SK-N-SH (cell line): ENCODE measurements at regions not wholly inside any gene's neighbourhood (a gene's known extent, or its start where the extent isn't known, plus 50 kb on each side); places are given as distances from the start of the nearest gene placed in this dataset.

Source experiments
- CTCF ChIA-PET: fragments of 300-600, 350-600 bp; formaldehyde crosslinking; extraction: SDS; loops from one replicate; lab custom pipeline; 2021; lab: Yijun Ruan, JAX
- POLR2A ChIA-PET: fragments of 350-600 bp; sonication (Branson Sonifier 250); formaldehyde crosslinking; extraction: SDS; loops from one replicate; lab custom pipeline; 2020; ENCODE audit warnings: antibody characterized with exemption, inconsistent platforms; lab: Yijun Ruan, JAX
- DNase-seq: peaks from one replicate; pipeline ENCODE4 v3.0.0; 2012
- H2AFZ ChIP-seq: fragments of 200-600 bp; sonication (generic); 2 replicates; pipeline ENCODE4 v1.8.1; 2016; ENCODE audit warnings: antibody characterized with exemption, mild to moderate bottlenecking, low read depth
- H3F3A ChIP-seq: fragments of 200-600 bp; sonication (generic); replicated peaks from 2 replicates; pipeline ENCODE3; 2016; ENCODE audit warnings: antibody characterized with exemption, mild to moderate bottlenecking; ENCODE audit not compliant: insufficient read depth
- H3K27ac ChIP-seq, 2 experiments: fragments of 200-500 bp in 1 of 2; fragments of 200-600 bp in 1 of 2; sonication (Bioruptor generic) in 1 of 2; sonication (generic), shearing (Covaris generic) in 1 of 2; 2 replicates each; pipeline versions ENCODE4 v1.5.1 to v1.6.1; 2014 to 2016; ENCODE audit warnings: low read depth in 2 of 2, inconsistent platforms in 1 of 2, low read length in 1 of 2, mild to moderate bottlenecking in 1 of 2, mixed read lengths in 1 of 2
- H3K27me3 ChIP-seq: fragments of 200-600 bp; sonication (generic), shearing (Covaris generic); 2 replicates; pipeline ENCODE4 v1.6.1; 2016; ENCODE audit warnings: mixed run types; ENCODE audit not compliant: insufficient read depth
- H3K36me3 ChIP-seq, 2 experiments: fragments of 200-500 bp in 1 of 2; fragments of 200-600 bp in 1 of 2; sonication (Bioruptor generic) in 1 of 2; sonication (generic) in 1 of 2; replicated peaks in 1 of 2; 2 replicates each; pipeline versions ENCODE3 to v1.5.1; 2014 to 2016; ENCODE audit warnings: low read length in 1 of 2, mild to moderate bottlenecking in 1 of 2; ENCODE audit not compliant: insufficient read depth in 2 of 2, control insufficient read depth in 1 of 2
- H3K4me1 ChIP-seq, 2 experiments: fragments of 200-500 bp in 1 of 2; fragments of 200-600 bp in 1 of 2; sonication (Bioruptor generic) in 1 of 2; sonication (generic), shearing (Covaris generic) in 1 of 2; 2 replicates each; pipeline versions ENCODE4 v1.5.1 to v1.6.1; 2014 to 2016; ENCODE audit warnings: low read depth in 1 of 2, low read length in 1 of 2, mixed run types in 1 of 2; ENCODE audit not compliant: insufficient read depth in 2 of 2, control insufficient read depth in 1 of 2
- H3K4me2 ChIP-seq: fragments of 200-600 bp; sonication (generic), shearing (Covaris generic); 2 replicates; pipeline ENCODE4 v1.6.1; 2017; ENCODE audit warnings: mixed run types
- H3K4me3 ChIP-seq, 2 experiments: fragments of 200-500 bp in 1 of 2; fragments of 200-600 bp in 1 of 2; sonication (Bioruptor generic) in 1 of 2; sonication (generic), shearing (Covaris generic) in 1 of 2; 2 replicates each; pipeline versions ENCODE4 v1.5.1 to v1.8.1; 2014 to 2016; ENCODE audit warnings: low read depth in 2 of 2, inconsistent platforms in 1 of 2, low read length in 1 of 2, mild to moderate bottlenecking in 1 of 2, mixed read lengths in 1 of 2, moderate library complexity in 1 of 2
- H3K79me2 ChIP-seq: fragments of 200-600 bp; sonication (generic); 2 replicates; pipeline ENCODE4 v1.8.1; 2017; ENCODE audit warnings: mild to moderate bottlenecking; ENCODE audit not compliant: insufficient read depth
- H3K9ac ChIP-seq: fragments of 200-600 bp; sonication (generic); 2 replicates; pipeline ENCODE4 v1.6.1; 2017; ENCODE audit warnings: mixed run types
- H3K9me2 ChIP-seq: fragments of 200-600 bp; sonication (generic); 2 replicates; pipeline ENCODE4 v1.6.1; 2017; ENCODE audit warnings: mixed run types
- H3K9me3 ChIP-seq: fragments of 200-600 bp; sonication (generic); 2 replicates; pipeline ENCODE4 v1.6.1; 2017; ENCODE audit warnings: mixed run types, mild to moderate bottlenecking, moderate library complexity
- H4K20me1 ChIP-seq: fragments of 200-600 bp; sonication (generic); 2 replicates; pipeline ENCODE4 v1.6.1; 2017; ENCODE audit warnings: mild to moderate bottlenecking, mixed run types; ENCODE audit not compliant: insufficient read depth
- CHD2 ChIP-seq: fragments of 150-350 bp; IDR thresholded peaks from 2 replicates; pipeline ENCODE4 v1.6.1; 2018; ENCODE audit warnings: low read length; ENCODE audit not compliant: partially characterized antibody
- ELF1 ChIP-seq: IDR thresholded peaks from 2 replicates; pipeline ENCODE4 v1.4.0; 2012
- EP300 ChIP-seq, 2 experiments: IDR thresholded peaks; 2 replicates each; pipeline versions ENCODE4 v1.4.0 to v1.6.1; 2012; ENCODE audit warnings: borderline replicate concordance in 1 of 2, low read depth in 1 of 2, low read length in 1 of 2
- EZH2phosphoT487 ChIP-seq: fragments of 200-600 bp; sonication (generic); IDR thresholded peaks from 2 replicates; pipeline ENCODE4 v1.6.1; 2017; ENCODE audit warnings: low read depth, mixed run types, mild to moderate bottlenecking, antibody characterized with exemption, moderate library complexity, borderline replicate concordance
- FOSL2 ChIP-seq: IDR thresholded peaks from 2 replicates; pipeline ENCODE4 v1.4.0; 2012; ENCODE audit warnings: low read depth, mild to moderate bottlenecking, moderate library complexity, borderline replicate concordance
- FOXJ3 ChIP-seq: sonication (generic); formaldehyde crosslinking; IDR thresholded peaks from 2 replicates; pipeline ENCODE4 v1.5.1; 2020; ENCODE audit warnings: mild to moderate bottlenecking, missing genetic modification reagents
- GABPA ChIP-seq: IDR thresholded peaks from 2 replicates; pipeline ENCODE4 v1.4.0; 2012; ENCODE audit warnings: low read depth, mild to moderate bottlenecking
- MEF2A ChIP-seq: IDR thresholded peaks from 2 replicates; pipeline ENCODE4 v1.4.0; 2012; ENCODE audit warnings: low read depth, borderline replicate concordance
- MXI1 ChIP-seq: IDR thresholded peaks from 2 replicates; pipeline ENCODE4 v1.6.1; 2012; ENCODE audit warnings: mild to moderate bottlenecking, low read depth, low read length, improper control_type of control experiment
- NFIC ChIP-seq: IDR thresholded peaks from 2 replicates; pipeline ENCODE4 v1.4.0; 2012; ENCODE audit warnings: borderline replicate concordance
- POLR2AphosphoS5 ChIP-seq: IDR thresholded peaks from 2 replicates; pipeline ENCODE4 v1.6.1; 2012; ENCODE audit warnings: low read depth, low read length
- RAD21 ChIP-seq: IDR thresholded peaks from 2 replicates; pipeline ENCODE4 v1.6.1; 2012; ENCODE audit warnings: mild to moderate bottlenecking, low read length
- RCOR1 ChIP-seq: fragments of 150-350 bp; IDR thresholded peaks from 2 replicates; pipeline ENCODE4 v1.6.1; 2017; ENCODE audit warnings: antibody characterized with exemption, low read length
- RXRA ChIP-seq: IDR thresholded peaks from 2 replicates; pipeline ENCODE4 v1.4.0; 2012; ENCODE audit warnings: low read depth, mild to moderate bottlenecking, borderline replicate concordance
- SIN3A ChIP-seq: IDR thresholded peaks from 2 replicates; pipeline ENCODE4 v1.6.1; 2012; ENCODE audit warnings: low read depth, mild to moderate bottlenecking, low read length, moderate library complexity, borderline replicate concordance
- TAF1 ChIP-seq: IDR thresholded peaks from 2 replicates; pipeline ENCODE4 v1.6.1; 2012; ENCODE audit warnings: low read depth, mild to moderate bottlenecking, low read length, moderate library complexity, borderline replicate concordance
- TCF12 ChIP-seq: IDR thresholded peaks from 2 replicates; pipeline ENCODE4 v1.4.0; 2012
- TEAD4 ChIP-seq: IDR thresholded peaks from 2 replicates; pipeline ENCODE4 v1.4.0; 2012; ENCODE audit warnings: mild to moderate bottlenecking, borderline replicate concordance; ENCODE audit not compliant: insufficient read depth
- WGBS: methylation state at CpG from one replicate; pipeline ENCODE4 v1.1.6; 2017; ENCODE audit warnings: low lambda C conversion rate; 5-methylcytosine and 5-hydroxymethylcytosine counted together
- TF ChIP-seq, protein P1 (sequence below): fragments of 150-350 bp; IDR thresholded peaks from 2 replicates; pipeline ENCODE4 v1.6.1; 2017; ENCODE audit warnings: antibody characterized with exemption, low read length, low read depth, borderline replicate concordance
- TF ChIP-seq, protein P2 (sequence below): IDR thresholded peaks from 2 replicates; pipeline ENCODE4 v1.4.0; 2012; ENCODE audit warnings: low read depth, borderline replicate concordance
- TF ChIP-seq, protein P3 (sequence below): IDR thresholded peaks from 2 replicates; pipeline ENCODE4 v1.4.0; 2012; ENCODE audit warnings: low read depth
- TF ChIP-seq, protein P4 (sequence below): IDR thresholded peaks from 2 replicates; pipeline ENCODE4 v1.6.1; 2012; ENCODE audit warnings: mild to moderate bottlenecking, low read depth, low read length, moderate library complexity
- TF ChIP-seq, protein P5 (sequence below): fragments of 150-350 bp; IDR thresholded peaks from 2 replicates; pipeline ENCODE4 v1.6.1; 2016; ENCODE audit warnings: mild to moderate bottlenecking, low read depth, low read length

DNA sequence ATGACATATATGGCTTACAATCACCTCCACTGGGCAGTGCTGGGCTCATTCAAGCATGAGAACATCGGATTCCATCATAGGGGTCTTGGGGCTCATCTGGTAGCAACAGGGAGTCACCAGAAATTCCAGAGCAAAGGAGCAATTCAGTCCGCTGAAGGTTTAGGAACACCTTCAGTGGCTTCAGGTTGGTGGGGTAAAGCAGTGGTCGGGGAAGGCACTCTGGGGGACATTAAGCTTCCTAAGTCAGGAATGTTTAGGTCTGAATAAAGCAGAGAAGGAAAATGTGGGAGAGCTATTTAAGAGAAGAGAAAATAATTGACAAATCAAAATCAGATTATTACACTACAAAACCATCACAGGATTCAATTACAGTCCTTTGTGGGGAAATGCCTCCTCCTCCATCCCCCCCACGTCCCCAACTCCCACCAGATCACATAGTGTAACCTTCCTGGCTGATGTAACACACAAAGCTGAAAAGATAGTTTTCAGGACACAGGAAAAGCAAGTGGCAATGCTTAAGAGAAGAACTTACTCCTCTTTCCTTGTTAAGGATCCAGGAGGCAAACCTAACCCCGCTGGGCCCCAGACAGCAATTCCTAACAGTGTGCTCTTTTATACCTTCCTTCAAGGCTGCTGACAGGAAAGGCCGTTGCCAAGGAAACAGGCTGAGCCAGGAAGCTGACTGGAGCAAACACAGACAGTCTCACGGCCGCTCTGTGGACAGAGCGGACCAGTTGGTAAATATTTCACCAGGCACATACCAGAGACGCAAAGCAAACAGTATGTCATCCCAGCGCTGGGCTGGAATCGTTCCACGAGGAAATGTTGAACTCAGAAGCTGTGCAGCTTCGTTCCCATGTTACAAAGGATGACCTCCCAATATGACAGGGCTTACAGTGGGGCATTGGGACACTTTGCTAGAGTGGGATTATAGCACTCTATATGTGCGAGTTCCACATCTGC lies 57.5 kb upstream of the LMCD1 start:
- WGBS, result 12% methylated on average over 15 of the region's 15 CpGs
- H3K27ac ChIP-seq, result peak overlapping the region; percentile 96 to 98
- peak overlapping the region; percentile 69 for H3K4me2 ChIP-seq
- DNase-seq, result peak; percentile 76
- H3K36me3 ChIP-seq, result no peaks in the 10 kb centered on the region
- ChIA-PET POLR2A (interaction anchor here (1.0 to 1.2 kb wide), 2 partner anchors 12 to 57 kb away, joined by 3 to 7 read pairs; partner anchors contain the start of gene LMCD1), CTCF (interaction anchor here (0.7 to 5.9 kb wide), 18 partner anchors 10 to 333 kb away, joined by 3 to 76 read pairs (median 3); no protein-coding TSS in a partner anchor)
- H3F3A ChIP-seq, result peaks cover 31% of the 10 kb centered on the region
- no peaks in the 10 kb centered on the region for H3K79me2 ChIP-seq
- no peak overlapping the region; the same call in 1 of the 2 replicates for H2AFZ ChIP-seq
- no peaks in the 10 kb centered on the region for H4K20me1 ChIP-seq
- peak overlapping the region; percentile 29; a peak in 3 of 4 replicates for H3K4me3 ChIP-seq
- H3K4me1 ChIP-seq, result peaks cover 33 to 40% of the 10 kb centered on the region in 2 experiments
- no peaks in the 10 kb centered on the region for H3K9me3 ChIP-seq
- no peaks in the 10 kb centered on the region for H3K27me3 ChIP-seq
- H3K9me2 ChIP-seq, result no peaks in the 10 kb centered on the region
- H3K9ac ChIP-seq, result peak overlapping the region; percentile 79
- peak; percentile 82 for TF ChIP-seq MXI1
- peak in 1 of 2 experiments; percentile 56; a peak in 1 of 4 replicates for TF ChIP-seq EP300 (IDR thresholded peaks at IDR 0.05; ENCODE audit: borderline replicate concordance in 1 of 2, low read depth in 1 of 2, low read length in 1 of 2)
- TF ChIP-seq, protein P1, sequence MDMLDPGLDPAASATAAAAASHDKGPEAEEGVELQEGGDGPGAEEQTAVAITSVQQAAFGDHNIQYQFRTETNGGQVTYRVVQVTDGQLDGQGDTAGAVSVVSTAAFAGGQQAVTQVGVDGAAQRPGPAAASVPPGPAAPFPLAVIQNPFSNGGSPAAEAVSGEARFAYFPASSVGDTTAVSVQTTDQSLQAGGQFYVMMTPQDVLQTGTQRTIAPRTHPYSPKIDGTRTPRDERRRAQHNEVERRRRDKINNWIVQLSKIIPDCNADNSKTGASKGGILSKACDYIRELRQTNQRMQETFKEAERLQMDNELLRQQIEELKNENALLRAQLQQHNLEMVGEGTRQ, result no peak
- 0 out of 2 replicates have a peak, but pooled peaks have one; percentile 32 for TF ChIP-seq ELF1
- TF ChIP-seq, protein P2, sequence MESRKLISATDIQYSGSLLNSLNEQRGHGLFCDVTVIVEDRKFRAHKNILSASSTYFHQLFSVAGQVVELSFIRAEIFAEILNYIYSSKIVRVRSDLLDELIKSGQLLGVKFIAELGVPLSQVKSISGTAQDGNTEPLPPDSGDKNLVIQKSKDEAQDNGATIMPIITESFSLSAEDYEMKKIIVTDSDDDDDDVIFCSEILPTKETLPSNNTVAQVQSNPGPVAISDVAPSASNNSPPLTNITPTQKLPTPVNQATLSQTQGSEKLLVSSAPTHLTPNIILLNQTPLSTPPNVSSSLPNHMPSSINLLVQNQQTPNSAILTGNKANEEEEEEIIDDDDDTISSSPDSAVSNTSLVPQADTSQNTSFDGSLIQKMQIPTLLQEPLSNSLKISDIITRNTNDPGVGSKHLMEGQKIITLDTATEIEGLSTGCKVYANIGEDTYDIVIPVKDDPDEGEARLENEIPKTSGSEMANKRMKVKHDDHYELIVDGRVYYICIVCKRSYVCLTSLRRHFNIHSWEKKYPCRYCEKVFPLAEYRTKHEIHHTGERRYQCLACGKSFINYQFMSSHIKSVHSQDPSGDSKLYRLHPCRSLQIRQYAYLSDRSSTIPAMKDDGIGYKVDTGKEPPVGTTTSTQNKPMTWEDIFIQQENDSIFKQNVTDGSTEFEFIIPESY, result no peak
- no peak for TF ChIP-seq RXRA
- TF ChIP-seq, protein P3, sequence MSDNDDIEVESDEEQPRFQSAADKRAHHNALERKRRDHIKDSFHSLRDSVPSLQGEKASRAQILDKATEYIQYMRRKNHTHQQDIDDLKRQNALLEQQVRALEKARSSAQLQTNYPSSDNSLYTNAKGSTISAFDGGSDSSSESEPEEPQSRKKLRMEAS, result peak; percentile 76; the same call in 1 of the 2 replicates
- 0 out of 2 replicates have a peak, but pooled peaks have one; percentile 66 for TF ChIP-seq SIN3A
- 0 out of 2 replicates have a peak, but pooled peaks have one; percentile 8 for TF ChIP-seq RCOR1
- TF ChIP-seq RAD21, result peak; percentile 43; the same call in 1 of the 2 replicates
- TF ChIP-seq TCF12, result peak; percentile 73
- TF ChIP-seq, protein P4, sequence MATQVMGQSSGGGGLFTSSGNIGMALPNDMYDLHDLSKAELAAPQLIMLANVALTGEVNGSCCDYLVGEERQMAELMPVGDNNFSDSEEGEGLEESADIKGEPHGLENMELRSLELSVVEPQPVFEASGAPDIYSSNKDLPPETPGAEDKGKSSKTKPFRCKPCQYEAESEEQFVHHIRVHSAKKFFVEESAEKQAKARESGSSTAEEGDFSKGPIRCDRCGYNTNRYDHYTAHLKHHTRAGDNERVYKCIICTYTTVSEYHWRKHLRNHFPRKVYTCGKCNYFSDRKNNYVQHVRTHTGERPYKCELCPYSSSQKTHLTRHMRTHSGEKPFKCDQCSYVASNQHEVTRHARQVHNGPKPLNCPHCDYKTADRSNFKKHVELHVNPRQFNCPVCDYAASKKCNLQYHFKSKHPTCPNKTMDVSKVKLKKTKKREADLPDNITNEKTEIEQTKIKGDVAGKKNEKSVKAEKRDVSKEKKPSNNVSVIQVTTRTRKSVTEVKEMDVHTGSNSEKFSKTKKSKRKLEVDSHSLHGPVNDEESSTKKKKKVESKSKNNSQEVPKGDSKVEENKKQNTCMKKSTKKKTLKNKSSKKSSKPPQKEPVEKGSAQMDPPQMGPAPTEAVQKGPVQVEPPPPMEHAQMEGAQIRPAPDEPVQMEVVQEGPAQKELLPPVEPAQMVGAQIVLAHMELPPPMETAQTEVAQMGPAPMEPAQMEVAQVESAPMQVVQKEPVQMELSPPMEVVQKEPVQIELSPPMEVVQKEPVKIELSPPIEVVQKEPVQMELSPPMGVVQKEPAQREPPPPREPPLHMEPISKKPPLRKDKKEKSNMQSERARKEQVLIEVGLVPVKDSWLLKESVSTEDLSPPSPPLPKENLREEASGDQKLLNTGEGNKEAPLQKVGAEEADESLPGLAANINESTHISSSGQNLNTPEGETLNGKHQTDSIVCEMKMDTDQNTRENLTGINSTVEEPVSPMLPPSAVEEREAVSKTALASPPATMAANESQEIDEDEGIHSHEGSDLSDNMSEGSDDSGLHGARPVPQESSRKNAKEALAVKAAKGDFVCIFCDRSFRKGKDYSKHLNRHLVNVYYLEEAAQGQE, result peak; percentile 46; the same call in 1 of the 2 replicates
- no peak for TF ChIP-seq CHD2
- no peak for TF ChIP-seq MEF2A
- no peak; the same call in 1 of the 2 replicates for TF ChIP-seq FOXJ3 (CRISPR knock-in tag)
- 0 out of 2 replicates have a peak, but pooled peaks have one; percentile 34 for TF ChIP-seq FOSL2
- peak; percentile 53 for TF ChIP-seq POLR2AphosphoS5
- TF ChIP-seq NFIC, result no peak; the same call in 1 of the 2 replicates
- TF ChIP-seq, protein P5, sequence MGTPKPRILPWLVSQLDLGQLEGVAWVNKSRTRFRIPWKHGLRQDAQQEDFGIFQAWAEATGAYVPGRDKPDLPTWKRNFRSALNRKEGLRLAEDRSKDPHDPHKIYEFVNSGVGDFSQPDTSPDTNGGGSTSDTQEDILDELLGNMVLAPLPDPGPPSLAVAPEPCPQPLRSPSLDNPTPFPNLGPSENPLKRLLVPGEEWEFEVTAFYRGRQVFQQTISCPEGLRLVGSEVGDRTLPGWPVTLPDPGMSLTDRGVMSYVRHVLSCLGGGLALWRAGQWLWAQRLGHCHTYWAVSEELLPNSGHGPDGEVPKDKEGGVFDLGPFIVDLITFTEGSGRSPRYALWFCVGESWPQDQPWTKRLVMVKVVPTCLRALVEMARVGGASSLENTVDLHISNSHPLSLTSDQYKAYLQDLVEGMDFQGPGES, result no peak
- no peak for TF ChIP-seq GABPA
- 0 out of 2 replicates have a peak, but pooled peaks have one; percentile 22 for TF ChIP-seq TEAD4
- TF ChIP-seq EZH2phosphoT487, result no peak
- TF ChIP-seq TAF1, result peak; percentile 53; the same call in 1 of the 2 replicates
